ENCODE measurements at regions not wholly inside any gene's neighbourhood (a gene's known extent, or its start where the extent isn't known, plus 50 kb on each side); places are given as distances from the start of the nearest gene placed in this dataset.

DNA sequence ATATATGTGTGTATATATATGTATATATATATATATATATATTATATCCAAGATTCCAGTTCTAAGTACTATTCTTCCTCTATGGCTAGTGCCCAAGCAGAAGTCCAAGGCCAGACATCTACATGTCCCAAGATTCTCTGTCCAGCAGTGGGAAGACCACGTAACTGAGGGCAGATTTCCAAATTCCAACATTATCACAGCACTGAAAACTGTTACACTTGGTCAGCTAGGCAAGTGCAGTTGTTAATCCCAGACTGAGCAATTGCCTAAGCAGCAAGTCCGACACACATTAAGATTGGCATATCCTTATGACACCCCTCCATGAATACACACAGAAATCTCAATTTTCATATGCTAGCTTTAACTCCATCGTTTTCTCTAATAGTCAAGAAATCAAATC is 1148.5 kb downstream of the IGSF11 start:
- Histone ChIP-seq H4K91ac (replicated peaks; ENCODE audit: insufficient read length, low read length) (no peak overlapping the region), H3K9ac (replicated peaks in 1 of 4; ENCODE audit: extremely low read depth in 1 of 4, low read depth in 3 of 4, low read length in 3 of 4) (no peak overlapping the region), H3K9me3 (ENCODE audit: insufficient read depth in 2 of 2, low read depth in 1 of 2, low read length in 1 of 2) (no peaks in the 10 kb centered on the region), H3K4me2 (ENCODE audit: insufficient read depth in 1 of 2, low read depth in 2 of 2, low read length in 2 of 2) (no peak overlapping the region), H2AFZ (ENCODE audit: low read length) (no peak overlapping the region), H4K5ac (ENCODE audit: insufficient read length, low read depth, low read length) (no peak overlapping the region), H3K27ac (ENCODE audit: low read depth, low read length) (no peak overlapping the region), H3K23me2 (ENCODE audit: low read depth, low read length) (no peaks in the 10 kb centered on the region), H3K79me2 (ENCODE audit: control insufficient read depth in 1 of 2, insufficient read depth in 2 of 2, low read length in 2 of 2) (no peaks in the 10 kb centered on the region), H2BK5ac (ENCODE audit: low read depth, low read length) (no peak overlapping the region), H2BK120ac (replicated peaks; ENCODE audit: low read depth, low read length) (no peak overlapping the region), H3K23ac (ENCODE audit: insufficient read length) (no peak overlapping the region), H2BK12ac (ENCODE audit: low read depth, low read length) (no peak overlapping the region), H3K4me1 (replicated peaks in 1 of 4; ENCODE audit: control insufficient read depth in 3 of 4, insufficient read depth in 4 of 4, low read length in 3 of 4) (peaks cover 0 to 5% (median 0%) of the 10 kb centered on the region in 4 experiments; a peak in 1 of 7 replicates), H3K4ac (replicated peaks; ENCODE audit: insufficient read length, low read depth, low read length) (no peak overlapping the region), H4K20me1 (replicated peaks in 1 of 2; ENCODE audit: control insufficient read depth in 1 of 2, insufficient read depth in 2 of 2, low read length in 2 of 2) (no peaks in the 10 kb centered on the region), H4K8ac (ENCODE audit: extremely low read depth, insufficient read depth, low read length) (no peak overlapping the region), H2AK5ac (ENCODE audit: low read depth, low read length) (no peak overlapping the region), H3K36me3 (ENCODE audit: control insufficient read depth in 2 of 4, insufficient read depth in 4 of 4, low read length in 3 of 4) (no peaks in the 10 kb centered on the region), H2BK20ac (ENCODE audit: low read length) (no peak overlapping the region), H3K14ac (ENCODE audit: insufficient read length) (no peak overlapping the region), H3K18ac (ENCODE audit: extremely low read depth, low read length) (no peak overlapping the region), H3K4me3 (ENCODE audit: extremely low read depth in 1 of 4, insufficient read depth in 2 of 4, low read depth in 3 of 4, low read length in 4 of 4) (no peak overlapping the region), H3K56ac (replicated peaks; ENCODE audit: insufficient read length, low read depth, low read length) (no peak overlapping the region), H3K27me3 (replicated peaks in 1 of 4; ENCODE audit: control insufficient read depth in 3 of 4, extremely low read depth in 1 of 4, insufficient read depth in 3 of 4, low read length in 3 of 4) (peaks cover 0 to 1% (median 0%) of the 10 kb centered on the region in 4 experiments; a peak in 1 of 7 replicates), H2BK15ac (ENCODE audit: low read length) (no peak overlapping the region), H3K79me1 (ENCODE audit: low read depth, low read length) (no peaks in the 10 kb centered on the region)
- DNase-seq (ENCODE audit: low read depth in 1 of 2, low spot score in 2 of 2): no peak
- CTCF ChIA-PET (ENCODE audit: partially characterized antibody): interaction anchor here (1.0 kb wide), 1 partner anchor 12 kb away, joined by 6 read pairs; no protein-coding TSS in a partner anchor
- whole genome bisulfite sequencing, 2 experiments (ENCODE audit: extremely low coverage in 1 of 2, insufficient coverage in 1 of 2, insufficient read length in 1 of 2, insufficient replicate concordance in 2 of 2, low coverage in 1 of 2, low lambda C conversion rate in 2 of 2, missing lambda C conversion rate in 1 of 2): 86% methylated on average over 3 of the region's 3 CpGs; no CpG with 5 or more reads in 1 of the 2 experiments
- POLR2A ChIA-PET (ENCODE audit: partially characterized antibody): no interaction called here
- no peak for FAIRE-seq
- no peak for TF ChIP-seq BCL11A (IDR thresholded peaks at IDR 0.05; ENCODE audit: low read depth in 2 of 2, low read length in 2 of 2)
